ENCODE measurements at regions not wholly inside any gene's neighbourhood (a gene's known extent, or its start where the extent isn't known, plus 50 kb on each side); places are given as distances from the start of the nearest gene placed in this dataset.

DNA sequence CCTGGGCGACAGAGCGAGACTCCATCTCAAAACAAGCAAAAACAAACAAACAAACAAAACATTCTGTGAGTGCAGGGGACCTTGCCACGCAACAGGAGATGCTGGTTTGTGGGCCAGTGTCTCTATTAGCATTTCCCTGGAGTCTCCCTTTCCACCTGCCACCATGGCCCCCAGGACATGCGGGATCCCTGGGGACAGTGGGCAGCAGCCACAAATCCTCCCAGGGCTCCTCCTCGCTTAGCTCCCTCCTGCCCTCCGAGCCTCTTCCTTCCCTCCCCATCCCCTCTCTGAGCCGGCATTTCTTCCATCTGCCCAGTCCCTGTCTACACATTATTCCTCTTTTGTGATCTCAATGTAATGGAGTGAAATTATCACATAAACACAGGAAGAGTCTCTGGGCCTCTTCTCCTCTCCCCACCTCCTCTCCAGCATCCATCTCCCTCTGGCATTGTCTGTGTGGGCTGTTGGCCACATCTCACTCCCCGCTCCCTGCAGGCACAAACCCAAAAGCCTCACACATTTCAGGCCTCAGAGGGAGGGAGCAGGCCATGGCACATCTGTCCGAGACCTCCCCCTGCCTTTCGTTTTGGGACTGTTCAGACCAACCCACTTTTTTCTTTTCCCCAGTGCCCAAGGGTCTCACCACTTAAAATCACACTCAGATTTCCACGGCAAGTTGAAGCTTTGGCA, 144.3 kb downstream of the MIS18A start:
- no peak for ATAC-seq
- DNase-seq = no peak

DNA sequence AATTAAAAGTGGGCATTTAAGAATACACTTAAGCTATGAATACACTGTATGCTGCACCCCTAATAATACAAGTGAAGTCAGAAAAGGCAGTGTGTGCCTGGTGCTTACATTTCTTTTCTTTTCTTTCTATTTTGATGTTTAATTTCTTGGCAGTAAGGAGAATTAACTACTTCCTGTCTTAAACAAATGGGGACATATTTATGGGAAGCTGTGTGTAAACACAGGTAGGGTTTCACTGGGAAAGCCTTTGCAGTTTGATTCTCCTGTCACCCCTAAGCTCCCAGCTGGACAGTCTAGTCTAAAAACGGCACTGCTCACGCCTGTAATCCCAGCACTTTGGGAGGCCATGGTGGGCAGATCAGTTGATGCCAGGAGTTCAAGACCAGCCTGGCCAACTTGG, 146.0 kb downstream of the MIS18A start:
- no peak for ATAC-seq
- DNase-seq = no peak

DNA sequence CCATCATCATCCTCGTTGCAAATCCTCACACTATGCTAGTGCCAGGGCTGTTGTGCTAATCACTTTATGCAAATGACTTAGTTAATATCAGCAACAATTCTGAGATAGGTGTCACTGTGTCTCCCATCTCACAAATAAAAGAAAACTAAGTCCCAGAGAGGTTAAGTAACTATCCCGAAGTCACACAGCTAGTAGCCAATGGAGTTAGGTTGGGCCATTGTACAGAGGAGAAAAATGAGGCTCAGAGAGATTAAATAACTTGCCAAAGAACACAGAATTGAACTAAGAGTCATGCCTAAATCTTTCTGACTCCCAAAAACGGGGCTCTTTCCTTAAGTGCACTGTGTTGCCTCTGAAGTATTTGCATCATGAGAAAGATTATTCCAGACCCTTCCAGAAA, 146.4 kb downstream of the MIS18A start:
- DNase-seq (no peak), ATAC-seq (no peak)

DNA sequence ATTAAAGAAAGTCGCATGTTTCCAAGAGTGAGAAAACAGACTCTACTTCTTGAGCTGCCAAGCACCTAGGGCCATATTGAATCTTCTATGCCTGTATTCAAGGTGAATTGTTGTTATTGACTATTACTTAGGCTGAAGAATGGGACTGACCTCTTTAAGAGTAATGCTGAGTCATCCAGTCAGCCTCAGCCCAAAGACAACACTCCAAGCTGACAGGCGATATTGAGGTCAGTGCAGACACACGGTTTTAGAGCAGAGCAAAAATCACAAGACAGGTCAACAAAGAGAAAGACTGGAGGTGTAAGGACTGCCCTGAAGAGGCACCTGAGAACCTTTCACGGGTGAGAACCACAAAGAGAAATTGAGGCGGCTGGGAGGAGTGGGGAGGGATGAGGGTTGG, 146.9 kb downstream of the MIS18A start:
- ATAC-seq = no peak
- DNase-seq = no peak

DNA sequence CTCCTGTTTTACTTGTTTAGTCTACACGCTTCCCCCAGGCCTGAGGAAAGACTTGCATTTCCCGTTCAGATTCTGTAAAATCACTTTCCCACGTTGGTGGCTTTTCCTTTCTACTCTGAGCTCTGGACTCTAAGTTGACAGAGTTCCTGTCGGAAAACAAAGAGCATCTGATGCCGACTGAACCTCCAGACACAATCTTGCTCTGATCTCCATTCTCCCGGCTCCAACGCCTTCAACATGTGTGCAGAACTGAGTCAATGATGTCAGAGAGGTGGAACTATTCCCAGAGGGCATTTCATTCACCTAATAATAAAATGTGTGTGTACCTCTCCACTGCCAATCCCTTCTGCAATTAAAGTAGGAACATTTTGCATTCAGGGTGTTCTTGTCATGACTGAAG, 147.7 kb downstream of the MIS18A start:
- no peak for ATAC-seq
- DNase-seq = no peak

DNA sequence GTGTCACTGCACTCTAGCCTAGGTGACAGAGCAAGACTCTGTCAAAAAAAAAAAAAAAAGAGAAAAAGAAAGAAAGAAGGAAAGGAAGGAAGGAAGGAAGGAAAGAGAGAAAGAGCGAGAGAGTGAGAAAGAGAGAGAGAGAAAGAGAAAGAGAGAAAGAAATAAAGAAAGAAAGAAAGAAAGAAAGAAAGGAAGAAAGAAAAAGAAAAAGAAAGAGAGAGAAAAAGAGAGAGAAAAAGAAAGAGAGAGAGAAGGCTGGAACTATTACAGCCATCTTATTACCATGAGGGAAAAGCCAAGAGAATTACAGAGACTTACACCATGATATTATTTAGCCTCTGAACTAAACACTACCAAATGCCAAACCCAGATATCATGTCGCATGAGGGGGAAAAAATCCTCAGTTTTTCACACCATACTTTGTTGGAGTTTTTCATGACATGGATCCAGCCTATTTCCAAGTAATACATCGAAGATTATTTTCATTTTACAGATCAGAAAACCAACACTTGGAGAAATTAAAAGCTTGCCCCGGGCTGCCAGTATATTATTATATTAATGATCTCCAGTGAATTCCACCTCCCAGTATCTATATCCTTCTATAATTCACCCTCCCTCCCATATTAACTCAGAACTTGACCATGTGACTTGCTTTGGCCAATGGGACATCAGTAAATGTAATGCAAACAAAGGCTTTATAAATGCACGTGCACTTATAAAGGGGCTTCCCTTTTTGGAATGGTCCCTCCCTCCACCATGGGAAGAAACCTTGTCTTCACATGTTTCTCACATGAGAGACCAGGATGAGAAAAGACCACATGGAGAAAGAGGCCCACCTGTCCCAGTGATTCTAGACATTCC, 148.6 kb downstream of the MIS18A start:
- DNase-seq = no peak
- ATAC-seq = no peak

DNA sequence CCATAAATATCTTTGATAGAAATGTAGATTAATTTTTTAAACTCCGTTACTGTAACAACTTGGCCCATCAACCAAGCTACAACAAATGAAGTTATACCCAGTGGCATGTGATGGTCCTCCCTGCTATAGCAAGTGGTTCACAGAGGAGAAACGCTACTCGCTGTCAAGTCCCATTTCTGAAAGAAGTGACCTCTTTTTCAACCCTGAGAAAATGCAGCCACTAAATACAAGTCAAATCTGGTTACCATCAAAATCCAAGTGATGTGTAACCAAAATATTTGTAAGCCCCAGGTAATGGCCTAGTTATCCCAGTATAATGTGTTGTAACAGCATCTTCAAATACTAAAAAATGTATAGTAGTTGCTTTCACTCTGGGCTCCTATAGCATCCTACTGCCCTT, 151.8 kb downstream of the MIS18A start:
- ATAC-seq = no peak
- no peak for DNase-seq

DNA sequence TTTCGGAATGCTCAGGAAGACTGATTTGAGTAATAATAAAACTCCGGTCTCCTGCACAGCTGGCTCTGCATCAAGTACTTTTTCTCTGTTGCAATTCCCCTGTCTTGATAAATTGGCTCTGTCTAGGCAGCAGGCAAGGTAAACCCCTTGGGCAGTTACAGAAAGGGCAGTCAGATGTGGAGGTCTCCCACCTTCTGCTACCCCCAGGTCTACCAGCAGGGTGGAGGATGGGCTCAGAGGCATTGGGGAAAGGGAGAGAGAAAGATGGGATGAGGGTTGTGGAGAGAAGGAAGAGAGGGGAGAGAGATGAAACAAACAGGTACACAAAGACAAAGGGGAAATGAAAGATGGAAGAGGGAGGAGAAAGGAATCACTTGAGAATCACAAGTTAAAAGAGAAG, 156.8 kb downstream of the MIS18A start:
- no peak for ATAC-seq
- no peak for DNase-seq

DNA sequence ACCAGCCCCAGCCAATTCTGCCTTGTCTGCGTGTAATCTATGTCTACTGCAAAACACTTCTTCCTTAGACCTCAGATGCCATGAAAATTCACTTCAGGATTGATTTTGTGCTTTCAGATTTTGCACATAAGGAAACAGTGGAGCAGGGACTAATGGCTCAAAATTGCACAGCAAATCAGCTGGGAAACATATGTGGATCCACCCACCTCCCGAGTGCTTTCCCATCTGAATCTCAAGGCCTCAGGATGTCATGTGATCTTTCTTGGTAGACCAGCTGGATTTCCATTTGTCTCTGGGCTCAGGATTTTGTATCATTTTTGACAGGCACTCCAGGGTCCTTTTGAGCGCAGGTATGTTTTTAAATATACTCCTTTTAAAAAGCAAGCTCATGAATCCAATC, 158.6 kb downstream of the MIS18A start:
- DNase-seq = no peak
- ATAC-seq = no peak

DNA sequence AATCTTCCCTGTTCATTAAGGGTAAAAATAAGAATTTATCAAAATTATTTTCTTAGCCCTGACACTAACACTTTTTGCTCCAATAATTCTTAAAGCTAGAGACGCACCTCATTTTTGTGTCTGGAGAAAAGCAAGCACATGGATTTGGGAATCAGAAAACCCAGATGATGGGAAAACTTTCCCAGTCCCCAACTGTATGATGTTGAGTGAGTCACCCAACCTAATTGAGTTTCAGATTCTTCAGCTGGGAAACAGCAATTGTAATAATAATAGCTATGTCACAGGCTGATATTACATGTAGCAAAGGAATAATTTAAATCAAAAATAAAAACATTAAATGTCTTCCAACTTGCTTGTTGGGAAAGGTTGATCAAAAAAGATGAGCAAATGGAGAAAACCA, 159.0 kb downstream of the MIS18A start:
- no peak for ATAC-seq
- no peak for DNase-seq

DNA sequence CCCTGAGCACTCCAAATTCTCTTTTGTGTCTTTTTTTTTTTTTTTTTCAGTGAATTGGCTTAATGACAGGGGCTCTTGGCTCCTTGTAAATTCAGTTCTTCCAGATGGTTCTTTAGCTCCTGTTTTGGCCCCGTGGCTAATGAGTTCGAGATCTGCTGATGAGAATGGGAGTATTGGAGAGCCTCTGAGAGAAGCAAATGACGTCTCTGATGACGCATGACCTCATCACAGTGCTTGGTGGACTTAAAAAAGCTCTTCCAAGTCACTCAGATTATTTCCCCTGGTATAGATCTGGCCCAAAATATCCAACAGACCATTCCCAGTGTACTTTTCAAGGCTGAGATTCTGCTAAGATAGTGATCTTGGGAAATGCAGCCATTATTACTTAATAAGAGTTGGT, 159.5 kb downstream of the MIS18A start:
- ATAC-seq (no peak), DNase-seq (no peak)

DNA sequence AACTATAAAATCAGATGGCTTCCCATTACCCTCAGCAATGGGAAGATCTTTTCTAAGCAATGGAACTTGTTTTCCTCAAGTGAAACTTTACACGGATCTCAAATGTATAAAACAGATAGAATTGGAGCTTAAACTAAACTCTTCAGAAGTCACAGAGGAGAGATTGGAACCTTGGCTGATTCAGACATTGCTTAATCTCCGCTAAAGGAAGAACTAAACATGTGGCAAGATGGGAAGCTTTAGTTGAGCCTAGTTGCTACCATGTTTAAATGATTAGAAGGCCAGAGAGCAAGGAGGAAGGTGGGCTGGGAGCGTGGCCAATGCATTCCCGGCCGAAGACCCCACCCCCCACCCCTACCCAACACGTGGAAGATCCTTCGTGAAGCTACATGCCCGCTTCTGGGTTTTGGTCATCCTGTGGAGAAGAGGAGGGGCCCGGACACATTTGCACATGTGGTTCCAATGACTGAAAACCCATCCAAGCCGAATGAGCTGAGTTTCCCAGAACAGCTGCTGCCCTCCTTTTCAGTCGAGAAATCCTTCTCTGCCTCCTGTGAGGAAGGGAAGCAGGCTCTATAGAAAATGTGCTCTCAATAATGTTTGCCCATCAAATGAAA, 164.3 kb downstream of the MIS18A start:
- DNase-seq = no peak

DNA sequence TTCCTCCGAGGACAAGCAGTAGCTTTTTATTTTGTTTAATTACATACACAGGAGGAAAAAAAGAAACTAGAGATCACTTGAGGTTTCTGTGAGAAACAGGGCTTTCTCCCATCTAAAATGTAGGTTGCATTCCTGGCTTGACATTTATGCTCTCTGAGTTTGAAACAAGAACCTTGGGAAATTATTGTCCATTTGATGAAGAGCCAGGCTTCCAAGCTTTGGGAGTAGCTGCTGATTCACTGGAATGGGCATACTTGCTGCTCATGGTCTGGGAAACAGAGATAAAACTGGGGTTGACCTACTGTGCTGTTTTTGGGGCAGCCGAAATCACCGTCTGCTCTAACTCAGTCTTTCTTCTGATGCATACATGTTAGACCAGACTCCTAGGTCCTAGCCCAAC, 165.4 kb downstream of the MIS18A start:
- DNase-seq = no peak
- no peak for ATAC-seq

More for the DNA sequence above, 164.3 kb downstream of the MIS18A start:
- no peak for ATAC-seq

DNA sequence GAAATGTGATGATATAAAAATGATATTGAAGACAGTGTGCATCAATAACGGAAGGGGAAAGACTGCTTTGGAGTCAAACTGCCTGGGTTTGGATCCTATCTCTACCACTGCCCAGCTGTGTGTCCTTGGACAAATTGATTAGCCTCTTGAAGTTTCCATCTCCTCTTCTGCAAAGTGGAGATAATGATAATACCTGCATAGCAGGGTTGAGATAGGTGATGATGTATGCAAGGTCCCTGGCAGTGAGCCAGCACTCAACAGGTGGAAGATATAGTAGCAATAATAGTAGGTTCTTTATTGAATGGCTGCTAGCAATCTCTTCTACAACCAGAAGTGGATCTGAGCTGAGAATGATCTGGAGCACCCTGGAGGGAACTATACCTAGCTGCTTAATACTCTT, 166.7 kb downstream of the MIS18A start:
- ATAC-seq = no peak
- DNase-seq = no peak

DNA sequence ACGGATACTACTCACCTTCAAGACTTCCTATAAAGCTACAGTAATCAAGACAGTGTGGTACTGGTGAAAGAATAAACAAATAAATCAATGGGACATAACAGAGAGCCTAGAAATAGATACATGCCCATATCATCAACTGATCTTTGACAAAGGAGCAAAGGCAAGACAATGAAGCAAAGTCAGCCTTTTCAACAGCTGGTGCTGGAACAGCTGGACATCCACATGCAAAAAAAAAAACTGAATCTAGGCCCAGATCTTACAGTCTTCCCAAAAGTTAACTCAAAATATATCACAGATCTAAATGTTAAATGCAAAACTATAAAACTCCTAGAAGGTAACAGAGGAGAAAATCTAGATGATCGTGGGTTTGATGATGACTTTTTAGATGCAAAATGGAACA, 170.3 kb downstream of the MIS18A start:
- DNase-seq (no peak), ATAC-seq (no peak)

DNA sequence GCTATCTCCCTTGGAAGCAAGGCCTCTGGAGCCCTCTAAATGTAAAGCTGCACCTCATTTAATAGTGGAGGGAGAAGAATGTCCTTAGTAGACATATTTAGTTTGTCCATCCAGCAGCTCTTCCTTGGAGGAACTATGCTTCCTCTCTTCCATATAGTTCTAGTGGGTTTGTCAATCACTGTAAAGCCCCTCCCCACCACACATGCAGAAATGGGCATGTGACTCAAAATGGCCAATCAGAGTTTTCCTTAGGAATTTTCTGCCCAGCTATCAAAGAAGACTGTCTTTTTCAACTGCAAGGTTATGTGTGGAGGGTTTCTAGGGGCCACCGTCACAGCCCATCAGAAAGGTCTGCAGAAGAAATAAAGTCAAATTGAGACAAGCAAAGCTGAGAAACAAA, 175.5 kb downstream of the MIS18A start:
- ATAC-seq (no peak), DNase-seq (no peak)

DNA sequence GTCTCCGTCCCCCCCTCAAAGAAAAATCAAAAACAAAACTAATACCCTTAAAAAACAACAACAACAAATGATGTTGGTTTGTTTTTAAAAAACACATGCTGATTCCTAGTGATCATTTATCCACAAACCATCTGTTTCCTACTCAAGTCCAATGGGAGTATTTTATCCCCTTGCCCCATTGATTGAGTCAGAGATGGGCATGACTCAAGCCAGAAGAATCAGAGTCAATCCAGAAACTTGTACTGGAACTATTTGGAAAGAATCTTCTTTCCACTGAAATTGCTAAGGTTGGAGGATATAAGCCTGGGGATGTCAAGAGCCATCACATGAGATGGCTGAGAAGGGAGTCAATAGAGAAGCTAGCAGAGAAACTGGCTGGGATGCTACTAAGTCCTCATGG, 176.4 kb downstream of the MIS18A start:
- DNase-seq = no peak

DNA sequence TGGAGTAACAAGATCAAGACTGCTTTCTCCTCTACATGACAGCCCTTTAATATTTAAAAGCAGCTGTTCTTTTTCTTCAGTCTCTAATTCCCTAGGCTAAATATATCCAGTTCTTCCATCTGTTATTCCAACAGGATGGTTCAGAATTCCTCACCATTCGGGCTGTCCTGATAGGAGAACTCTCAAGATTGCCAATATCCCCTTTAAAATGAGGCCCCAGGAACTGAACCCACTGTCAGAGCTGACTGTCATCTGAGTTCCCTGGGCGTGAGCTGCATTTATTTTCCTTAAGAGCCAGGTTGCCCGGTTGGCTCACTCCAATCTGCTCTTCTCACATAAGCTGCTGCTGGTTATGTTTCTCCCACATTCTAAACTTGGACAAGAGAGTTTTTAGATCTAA, 177.6 kb downstream of the MIS18A start:
- DNase-seq (no peak), ATAC-seq (no peak)

More for the DNA sequence above, 176.4 kb downstream of the MIS18A start:
- ATAC-seq = no peak

DNA sequence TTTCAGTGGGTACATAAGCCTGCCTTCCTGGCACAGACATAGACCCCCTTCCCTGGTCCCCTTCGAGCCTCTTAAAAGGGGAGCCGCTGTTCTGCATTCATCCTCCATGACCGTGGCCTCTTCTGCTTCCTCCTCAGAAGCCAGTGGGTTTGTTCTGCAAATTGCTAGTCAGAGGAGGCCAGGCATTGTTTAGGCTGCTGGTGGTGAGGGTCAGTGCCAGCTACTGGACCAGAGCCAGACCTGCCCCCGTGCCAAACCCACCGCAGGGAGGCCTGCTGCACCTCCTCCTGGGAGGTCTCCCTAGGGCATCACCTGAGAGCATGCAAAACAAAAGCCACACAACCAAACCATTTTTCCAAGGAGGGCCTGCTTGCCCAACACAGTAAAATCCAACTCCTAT, 178.4 kb downstream of the MIS18A start:
- no peak for DNase-seq
- no peak for ATAC-seq

DNA sequence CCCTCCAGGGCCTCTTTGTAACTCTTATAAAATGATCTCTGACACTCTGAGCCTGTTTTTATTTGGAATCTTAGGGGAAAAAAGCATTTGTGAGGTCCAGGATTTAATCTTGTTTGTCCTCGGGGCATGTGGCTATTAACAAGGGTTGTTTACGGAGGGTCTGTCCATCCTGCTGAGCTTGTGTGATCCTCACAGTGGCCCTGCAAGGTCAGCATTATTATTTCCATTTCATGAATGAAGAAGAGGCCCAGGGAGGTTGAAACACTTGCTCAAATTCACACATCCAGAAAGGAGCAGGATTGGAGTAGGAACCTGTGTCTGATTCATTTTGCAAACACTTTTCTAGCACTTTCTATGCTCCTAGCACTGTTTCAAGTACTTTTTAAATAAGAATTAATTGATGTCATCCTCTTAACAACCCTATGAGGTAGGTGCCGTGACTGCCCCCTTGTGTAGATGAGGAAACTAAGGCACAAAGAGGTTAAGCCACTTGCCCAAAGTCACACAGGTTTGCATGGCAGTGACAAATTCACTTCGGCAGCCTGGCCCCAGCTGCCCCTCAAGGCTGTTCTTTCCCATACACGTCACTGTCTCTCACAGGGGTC, 178.9 kb downstream of the MIS18A start:
- no peak for DNase-seq
- no peak for ATAC-seq

DNA sequence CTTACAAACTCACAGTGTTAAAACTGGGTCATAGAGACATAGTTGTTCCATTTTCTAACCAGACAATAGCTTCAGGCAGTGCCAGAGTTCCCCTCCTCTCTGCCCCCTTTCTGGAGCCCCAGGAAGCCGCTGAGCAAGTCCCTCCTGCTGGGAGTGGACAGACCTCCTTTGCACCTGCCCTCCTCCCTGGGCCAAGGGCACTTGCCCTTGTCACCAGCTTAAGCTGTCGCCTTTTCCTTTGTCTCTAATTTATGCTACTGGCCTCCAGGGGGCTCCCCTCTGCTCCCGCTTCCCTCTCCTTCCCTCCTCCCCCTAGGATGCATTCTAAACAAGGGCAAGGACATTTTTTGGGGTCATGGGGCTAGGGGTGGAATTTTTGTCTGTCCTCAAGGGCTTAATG, 182.4 kb downstream of the MIS18A start:
- DNase-seq = peak; percentile 15
- peak; percentile 23 for ATAC-seq

DNA sequence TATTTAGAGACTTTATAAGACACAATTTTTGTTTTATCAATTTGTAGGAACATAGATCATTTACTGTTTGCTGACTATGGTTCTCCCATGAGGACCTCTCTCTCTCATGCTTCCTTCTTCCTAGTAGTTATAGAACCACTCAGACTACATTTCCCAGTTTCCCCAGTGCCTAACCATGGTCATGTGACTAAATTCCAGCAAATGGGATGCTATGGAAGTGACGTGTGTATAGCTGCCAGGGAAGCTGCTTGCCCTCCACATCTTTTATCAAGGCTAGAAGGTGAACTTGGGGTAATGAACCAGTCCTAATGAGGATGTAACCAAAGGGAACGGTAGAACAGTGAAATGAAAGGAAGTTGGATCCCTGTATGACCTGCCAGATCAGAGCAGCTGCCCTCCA, 184.0 kb downstream of the MIS18A start:
- ATAC-seq (no peak), DNase-seq (no peak)
